ENCODE measurements at regions not wholly inside any gene's neighbourhood (a gene's known extent, or its start where the extent isn't known, plus 50 kb on each side); places are given as distances from the start of the nearest gene placed in this dataset.
"Not testable (repeated sequence)": the region's sequence is repeated elsewhere in the genome, so short reads cannot be mapped to it uniquely, and the experiment has no call there.

- TF ChIP-seq CTCF (IDR thresholded peaks at IDR 0.05; ENCODE audit: low read depth, low read length) = no peak
- no peak overlapping the region for H3K4me3 ChIP-seq (ENCODE audit: low read depth, low read length)
These were observed 156.5 kb downstream of the FOXL1 start for GRCh38 chr16:86734543-86735460.

GRCh38 chr16:86735727-86736126 is 157.4 kb downstream of the FOXL1 start:
- no peak for TF ChIP-seq CTCF (IDR thresholded peaks at IDR 0.05; ENCODE audit: low read depth, low read length)
- no peak overlapping the region for H3K4me3 ChIP-seq (ENCODE audit: low read depth, low read length)

- no peak for TF ChIP-seq CTCF (IDR thresholded peaks at IDR 0.05; ENCODE audit: low read depth, low read length)
- no peak overlapping the region for H3K4me3 ChIP-seq (ENCODE audit: low read depth, low read length)
These were observed 158.2 kb downstream of the FOXL1 start for GRCh38 chr16:86736502-86736901.

- TF ChIP-seq CTCF (IDR thresholded peaks at IDR 0.05; ENCODE audit: low read depth, low read length) = no peak
- no peak overlapping the region for H3K4me3 ChIP-seq (ENCODE audit: low read depth, low read length)
These were observed 158.7 kb downstream of the FOXL1 start for GRCh38 chr16:86737083-86737482.

- H3K4me3 ChIP-seq (ENCODE audit: low read depth, low read length) = not testable (repeated sequence)
These were observed 160.0 kb downstream of the FOXL1 start for GRCh38 chr16:86738322-86738721.

GRCh38 chr16:86739178-86739577 is 160.8 kb downstream of the FOXL1 start:
- no peak overlapping the region for H3K4me3 ChIP-seq (ENCODE audit: low read depth, low read length)
- no peak for TF ChIP-seq CTCF (IDR thresholded peaks at IDR 0.05; ENCODE audit: low read depth, low read length)

- no peak overlapping the region for H3K4me3 ChIP-seq (ENCODE audit: low read depth, low read length)
- no peak for TF ChIP-seq CTCF (IDR thresholded peaks at IDR 0.05; ENCODE audit: low read depth, low read length)
These were observed 161.5 kb downstream of the FOXL1 start for GRCh38 chr16:86739808-86740207.
